Small intestine (tissue), 7 donors: ENCODE measurements at regions not wholly inside any gene's neighbourhood (a gene's known extent, or its start where the extent isn't known, plus 50 kb on each side); places are given as distances from the start of the nearest gene placed in this dataset.

Source experiments
- DNase-seq, 2 donors: peaks; one replicate each; pipeline versions ENCODE4 v3.0.0 to v3.0.0-alpha.2; 2013
- FAIRE-seq: peaks from 2 replicates; lab custom pipeline; 2012; peaks lifted over from hg19 to GRCh38; lab: Jason Lieb, UNC
- H3K27ac ChIP-seq, 3 donors: one replicate each; pipeline ENCODE4 v1.5.1; 2013; ENCODE audit warnings: low read length in 2 of 3, mild to moderate bottlenecking in 2 of 3, control low read depth in 1 of 3, inconsistent platforms in 1 of 3, low read depth in 1 of 3, moderate library complexity in 1 of 3
- H3K27me3 ChIP-seq, 3 donors: one replicate each; pipeline ENCODE4 v1.6.1; 2013; ENCODE audit warnings: low read length in 3 of 3, inconsistent platforms in 1 of 3; ENCODE audit not compliant: control insufficient read depth in 3 of 3, insufficient read depth in 3 of 3
- H3K36me3 ChIP-seq, 3 donors: one replicate each; pipeline ENCODE4 v1.6.1; 2013; ENCODE audit warnings: low read length in 3 of 3, inconsistent platforms in 1 of 3, low read depth in 1 of 3, mild to moderate bottlenecking in 1 of 3, moderate library complexity in 1 of 3; ENCODE audit not compliant: control insufficient read depth in 3 of 3, insufficient read depth in 2 of 3
- H3K4me1 ChIP-seq, 3 donors: one replicate each; pipeline ENCODE4 v1.6.1; 2013; ENCODE audit warnings: low read length in 2 of 3, inconsistent platforms in 1 of 3, low read depth in 1 of 3, mild to moderate bottlenecking in 1 of 3, moderate library complexity in 1 of 3; ENCODE audit not compliant: control insufficient read depth in 3 of 3, insufficient read depth in 2 of 3
- H3K4me3 ChIP-seq, 3 donors: one replicate each; pipeline ENCODE4 v1.5.1; 2013; ENCODE audit warnings: low read length in 3 of 3, control low read depth in 1 of 3, inconsistent platforms in 1 of 3, low read depth in 1 of 3, mild to moderate bottlenecking in 1 of 3, moderate library complexity in 1 of 3
- H3K9me3 ChIP-seq, 2 donors: one replicate each; pipeline ENCODE4 v1.6.1; 2013; ENCODE audit warnings: low read depth in 1 of 2, low read length in 1 of 2; ENCODE audit not compliant: control insufficient read depth in 2 of 2, insufficient read depth in 1 of 2
- WGBS, 3 donors: extraction: QIAGEN DNeasy Blood & Tissue Kit; methylation state at CpG; one replicate each; pipeline ENCODE4 v1.1.7; 2013; 5-methylcytosine and 5-hydroxymethylcytosine counted together
- donor health status: healthy with polysubstance abuse.
- donor health status: control.
- donor health status: control.
- donor health status: Bipolar disorder and iron deficiency.
- donor health status: healthy.

DNA sequence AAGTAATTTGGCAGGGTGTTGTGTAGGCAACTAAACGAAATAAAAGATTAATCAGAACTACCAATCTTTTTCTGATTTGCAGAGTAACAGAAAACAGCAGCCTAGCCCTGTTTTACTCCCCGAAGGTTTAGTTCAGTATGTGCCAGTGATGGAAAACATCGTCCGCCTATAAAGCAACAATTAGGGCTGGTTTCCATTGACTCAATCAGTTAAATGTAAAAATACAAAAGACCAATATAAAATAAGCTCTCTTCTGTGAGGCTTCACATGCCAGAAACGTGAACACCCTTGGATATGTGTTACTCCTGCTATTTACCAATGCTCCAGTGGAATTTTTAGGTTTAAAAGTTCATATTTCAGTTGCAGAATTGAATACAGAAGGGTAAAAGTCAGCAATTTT is 210.5 kb upstream of the RSPO3 start:
- Histone ChIP-seq H3K36me3 (no peaks in the 10 kb centered on the region), H3K27me3 (no peaks in the 10 kb centered on the region), H3K4me3 (no peak overlapping the region), H3K27ac (no peak overlapping the region), H3K4me1 (no peaks in the 10 kb centered on the region), H3K9me3 (no peaks in the 10 kb centered on the region)
- DNase-seq: no peak
- no peak for FAIRE-seq
- 60 to 63% (median 62%) methylated on average over 5 of the region's 5 CpGs for WGBS, 3 donors

DNA sequence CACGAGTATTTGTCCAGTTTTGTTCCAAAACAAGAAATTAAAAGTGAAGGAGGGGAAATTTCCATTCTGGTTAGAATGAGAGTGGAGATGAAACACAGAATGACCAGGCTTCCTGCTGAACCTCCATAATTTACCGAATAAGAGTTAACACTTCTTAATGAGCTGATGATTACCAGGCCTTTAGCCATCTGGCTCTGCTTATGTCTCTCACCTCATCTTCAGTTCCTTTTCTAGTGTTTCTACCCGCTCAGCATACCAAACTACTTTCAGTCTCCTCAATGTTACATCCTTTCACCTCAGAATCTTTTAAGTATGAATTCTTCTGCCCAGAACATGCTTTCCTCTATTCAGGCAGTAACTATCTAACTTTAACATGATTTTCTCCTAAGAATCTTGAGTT is 209.0 kb upstream of the RSPO3 start:
- Histone ChIP-seq H3K36me3 (no peaks in the 10 kb centered on the region), H3K4me3 (no peak overlapping the region), H3K4me1 (no peaks in the 10 kb centered on the region), H3K9me3 (no peaks in the 10 kb centered on the region), H3K27ac (no peak overlapping the region), H3K27me3 (no peaks in the 10 kb centered on the region)
- no peak for FAIRE-seq
- DNase-seq: no peak
- whole genome bisulfite sequencing, 3 donors: 40 to 56% (median 49%) methylated on average over 3 of the region's 3 CpGs

GRCh38 chr6:126913651-126914050 is 204.8 kb upstream of the RSPO3 start:
- H3K36me3 ChIP-seq: no peaks in the 10 kb centered on the region
- H3K27ac ChIP-seq: no peak overlapping the region
- 51 to 60% (median 57%) methylated on average over 1 of the region's 1 CpG for WGBS, 3 donors
- no peaks in the 10 kb centered on the region for H3K4me1 ChIP-seq
- FAIRE-seq (no peak), DNase-seq (no peak)
- H3K27me3 ChIP-seq: no peaks in the 10 kb centered on the region
- no peak overlapping the region for H3K4me3 ChIP-seq
- H3K9me3 ChIP-seq: no peaks in the 10 kb centered on the region

DNA sequence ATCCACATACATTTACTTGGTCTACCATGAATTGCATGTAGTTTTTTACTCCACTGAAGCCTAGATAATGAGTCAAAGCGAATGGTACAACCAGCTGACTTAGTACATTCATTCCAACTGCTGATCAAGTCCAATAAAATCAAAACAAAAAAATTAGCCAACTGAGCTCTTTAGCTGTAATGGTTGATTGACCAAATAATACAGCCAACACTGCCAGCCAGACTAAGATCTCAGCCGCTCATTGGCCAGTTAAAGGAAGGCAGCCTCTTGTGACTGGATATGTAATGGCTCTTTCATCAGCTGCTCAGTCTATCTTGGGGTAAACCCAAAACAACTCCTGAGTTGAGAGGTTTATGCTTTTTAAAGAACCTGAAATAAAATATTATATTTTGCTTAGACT is 204.3 kb upstream of the RSPO3 start:
- Histone ChIP-seq H3K4me1 (no peaks in the 10 kb centered on the region), H3K9me3 (no peaks in the 10 kb centered on the region), H3K27me3 (no peaks in the 10 kb centered on the region), H3K4me3 (no peak overlapping the region), H3K36me3 (no peaks in the 10 kb centered on the region), H3K27ac (no peak overlapping the region)
- DNase-seq: no peak
- WGBS, 3 donors: 79 to 87% (median 81%) methylated on average over 2 of the region's 2 CpGs
- no peak for FAIRE-seq

GRCh38 chr6:126914801-126915200 is 203.7 kb upstream of the RSPO3 start:
- Histone ChIP-seq H3K27me3 (no peaks in the 10 kb centered on the region), H3K4me1 (no peaks in the 10 kb centered on the region), H3K4me3 (no peak overlapping the region), H3K36me3 (no peaks in the 10 kb centered on the region), H3K27ac (no peak overlapping the region), H3K9me3 (no peaks in the 10 kb centered on the region)
- FAIRE-seq (no peak), DNase-seq (no peak)

DNA sequence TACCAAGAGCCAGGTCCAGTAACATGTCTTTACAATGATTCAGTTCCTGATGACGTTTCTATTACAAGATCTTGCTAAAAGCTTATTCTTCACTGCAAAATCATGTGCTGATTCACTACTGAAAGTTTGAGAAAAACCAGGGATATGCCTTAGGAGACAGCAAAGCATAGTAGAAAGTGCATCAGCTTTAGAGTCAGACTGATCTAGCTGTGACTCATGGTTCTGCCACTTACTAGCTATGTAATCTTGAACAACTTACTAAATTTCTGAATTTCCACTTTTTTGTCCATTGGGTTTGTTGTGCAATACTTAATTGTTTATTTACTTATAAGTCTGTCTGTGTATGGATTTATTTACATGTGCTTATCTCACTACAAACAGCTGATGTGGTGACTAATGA is 198.5 kb upstream of the RSPO3 start:
- FAIRE-seq: no peak
- DNase-seq: no peak
- H3K27ac ChIP-seq: no peak overlapping the region
- no peak overlapping the region for H3K4me3 ChIP-seq
- WGBS, 3 donors: 39 to 48% (median 43%) methylated on average over 1 of the region's 1 CpG
- no peaks in the 10 kb centered on the region for H3K27me3 ChIP-seq
- no peaks in the 10 kb centered on the region for H3K4me1 ChIP-seq
- H3K9me3 ChIP-seq: no peaks in the 10 kb centered on the region
- no peaks in the 10 kb centered on the region for H3K36me3 ChIP-seq

DNA sequence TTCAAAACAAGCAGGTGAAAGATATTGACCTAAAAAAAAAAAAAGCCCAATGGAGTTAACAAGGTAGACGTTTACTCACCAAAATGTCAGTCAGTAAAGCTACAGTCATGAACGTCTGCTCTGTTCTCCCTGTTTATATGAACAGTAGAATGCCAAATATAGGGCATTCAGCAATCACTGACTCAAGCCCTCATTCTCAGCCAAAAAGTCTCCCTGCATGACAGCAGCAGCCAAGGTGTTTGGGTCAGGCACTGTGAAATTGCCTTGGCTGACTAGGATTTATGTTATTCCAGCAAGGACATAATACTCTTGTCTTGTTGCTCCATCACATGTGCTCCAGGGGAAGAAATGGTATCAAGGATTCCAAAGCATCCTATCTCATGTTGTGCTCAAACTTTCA is 194.7 kb upstream of the RSPO3 start:
- Histone ChIP-seq H3K4me1 (no peaks in the 10 kb centered on the region), H3K9me3 (no peaks in the 10 kb centered on the region), H3K27me3 (no peaks in the 10 kb centered on the region), H3K36me3 (no peaks in the 10 kb centered on the region), H3K27ac (no peak overlapping the region), H3K4me3 (no peak overlapping the region)
- 35 to 63% (median 51%) methylated on average over 2 of the region's 2 CpGs for WGBS, 3 donors
- DNase-seq (no peak), FAIRE-seq (no peak)

GRCh38 chr6:126926926-126927325 is 191.5 kb upstream of the RSPO3 start:
- H3K4me1 ChIP-seq: no peaks in the 10 kb centered on the region
- H3K9me3 ChIP-seq: no peaks in the 10 kb centered on the region
- no peaks in the 10 kb centered on the region for H3K27me3 ChIP-seq
- WGBS, 3 donors: 34 to 54% (median 54%) methylated on average over 3 of the region's 3 CpGs
- FAIRE-seq: no peak
- no peak for DNase-seq
- H3K36me3 ChIP-seq: no peaks in the 10 kb centered on the region
- H3K27ac ChIP-seq: no peak overlapping the region
- no peak overlapping the region for H3K4me3 ChIP-seq

- no peaks in the 10 kb centered on the region for H3K27me3 ChIP-seq
- no peaks in the 10 kb centered on the region for H3K36me3 ChIP-seq
- FAIRE-seq (no peak), DNase-seq (peak in 1 of 2 donors; percentile 1)
- H3K27ac ChIP-seq: no peak overlapping the region
- H3K4me3 ChIP-seq: no peak overlapping the region
- H3K9me3 ChIP-seq: no peaks in the 10 kb centered on the region
- H3K4me1 ChIP-seq: no peaks in the 10 kb centered on the region
- WGBS, 3 donors: 26 to 39% (median 37%) methylated on average over 4 of the region's 4 CpGs
These were observed 190.6 kb upstream of the RSPO3 start for GRCh38 chr6:126927841-126928240.
